Heart left ventricle (tissue), 16 donors: ENCODE measurements at regions not wholly inside any gene's neighbourhood (a gene's known extent, or its start where the extent isn't known, plus 50 kb on each side); places are given as distances from the start of the nearest gene placed in this dataset.

Experiments used
- ATAC-seq, 4 donors: fragments of 200-7000 bp; cut with Tn5 transposase; one replicate each; pipeline ENCODE4 v1.9.1; 2020 to 2022; ENCODE audit warnings: moderate library complexity in 4 of 4, mild to moderate bottlenecking in 3 of 4, moderate number of reproducible peaks in 1 of 4
- DNase-seq, 5 donors: peaks; one replicate each; pipeline ENCODE4 v3.0.0-alpha.2; 2020
- H3K27ac ChIP-seq, 12 donors: fragments of 200-600 bp; sonication (generic) in 4 of 12; one replicate each; pipeline versions ENCODE4 v1.5.0 to v1.8.0; 2016 to 2022; ENCODE audit warnings: mild to moderate bottlenecking in 2 of 12
- H3K27me3 ChIP-seq, 9 donors: fragments of 200-600 bp; sonication (generic) in 2 of 9; one replicate each; pipeline versions ENCODE4 v1.5.1 to v1.8.0; 2016 to 2022; ENCODE audit warnings: mild to moderate bottlenecking in 3 of 9
- H3K36me3 ChIP-seq, 9 donors: fragments of 200-600 bp; sonication (generic) in 2 of 9; one replicate each; pipeline versions ENCODE4 v1.5.0 to v1.8.0; 2018 to 2022; ENCODE audit warnings: mild to moderate bottlenecking in 2 of 9
- H3K4me1 ChIP-seq, 12 donors: fragments of 200-600 bp; sonication (generic) in 4 of 12; one replicate each; pipeline versions ENCODE4 v1.5.0 to v1.8.0; 2016 to 2022; ENCODE audit warnings: mild to moderate bottlenecking in 3 of 12
- H3K4me3 ChIP-seq, 12 donors: fragments of 200-600 bp; sonication (generic) in 4 of 12; one replicate each; pipeline versions ENCODE4 v1.5.0 to v1.8.0; 2017 to 2022; ENCODE audit warnings: mild to moderate bottlenecking in 9 of 12, moderate library complexity in 4 of 12
- H3K9me3 ChIP-seq, 12 donors: fragments of 200-600 bp; sonication (generic) in 4 of 12; one replicate each; pipeline versions ENCODE4 v1.5.0 to v1.8.0; 2016 to 2022; ENCODE audit warnings: mild to moderate bottlenecking in 1 of 12
- POLR2A ChIP-seq, 2 donors: fragments of 450-650 bp; IDR thresholded peaks; one replicate each; pipeline ENCODE4 v1.6.1; 2017; ENCODE audit warnings: antibody characterized with exemption in 2 of 2, mild to moderate bottlenecking in 2 of 2, moderate library complexity in 2 of 2
- WGBS, 4 donors: extraction: QIAGEN DNeasy Blood & Tissue Kit in 2 of 4; methylation state at CpG; one replicate each; pipeline versions ENCODE4 v1.1.5 to v1.1.7; 2013 to 2018; 5-methylcytosine and 5-hydroxymethylcytosine counted together
- intact Hi-C, 10 donors: fragments of 100-400 bp; cut with DNase I; formaldehyde crosslinking; loops; one replicate each; pipeline versions ENCODE4 v1.11.1 to v1.14.2; 2022
- TF ChIP-seq, protein P1 (sequence below), 12 donors: fragments of 200-600 bp; sonication (generic) in 4 of 12; IDR thresholded peaks; one replicate each; pipeline versions ENCODE4 v1.5.0 to v1.8.0; 2018 to 2022; ENCODE audit warnings: antibody characterized with exemption in 12 of 12, mild to moderate bottlenecking in 5 of 12
- donor health status: ischemic (EF 13 %, LVEDD 7.1; RV severe dilation, severe dysfunction).
- donor health status: healthy with polysubstance abuse.
- donor health status: DM: no; HTN: yes; CAD: no.
- donor health status: DM: no; HTN: no; CAD: no.
- donor health status: ischemic (EF 25% LVEDD 6.9; RV normal size, moderate dysfunction).
- donor health status: ischemic (EF 25% LVEDD 5.7; RV mildly dilated, moderate dysfunction).
- donor health status: healthy.
- donor health status: DM: yes; HTN: yes; CAD: no.
- donor health status: ischemic (EF 35%, LVEDD 5.7; RV mildly dilated, moderate dysfunction).
- donor health status: nonischemic (EF 11% LVEDD 7.7; RV severe dilation, severe dysfunction).
- donor health status: DM: yes; HTN: yes; CAD: no.
- donor health status: PGD.
- donor health status: ischemic (EF 29% LVEDD 5.4; RV normal size, mild dysfunction).
- donor health status: nonischemic (EF 23%, LVEDD 6.1; RV moderate dilation, normal function).

DNA sequence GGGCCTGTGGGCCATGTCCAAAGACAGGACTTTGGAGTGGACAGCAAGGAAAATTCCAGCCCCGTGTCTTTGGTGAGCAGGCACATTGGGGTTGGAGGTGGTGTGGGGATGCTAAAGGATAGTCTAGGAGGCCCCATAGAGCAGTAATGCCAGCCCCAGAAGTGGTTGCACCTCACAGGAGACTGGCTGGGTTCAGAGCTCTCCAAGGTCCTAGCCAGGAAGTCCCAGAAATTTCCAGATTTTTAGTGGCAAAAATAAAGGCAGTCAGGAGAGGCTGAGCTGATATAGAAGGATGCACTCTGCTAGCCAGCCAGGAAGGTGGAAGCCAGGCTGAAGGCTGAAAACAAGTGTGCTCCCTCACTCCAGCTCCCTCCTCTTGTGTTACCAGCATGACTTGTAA, 144.0 kb upstream of the KCND3 start:
- Histone ChIP-seq H3K9me3 (no peaks in the 10 kb centered on the region), H3K4me1 (no peaks in the 10 kb centered on the region), H3K36me3 (no peaks in the 10 kb centered on the region), H3K4me3 (no peak overlapping the region), H3K27ac (no peak overlapping the region), H3K27me3 (no peaks in the 10 kb centered on the region)
- ATAC-seq (no peak), DNase-seq (no peak)
- no peak for TF ChIP-seq POLR2A (IDR thresholded peaks at IDR 0.05)
- TF ChIP-seq, protein P1, sequence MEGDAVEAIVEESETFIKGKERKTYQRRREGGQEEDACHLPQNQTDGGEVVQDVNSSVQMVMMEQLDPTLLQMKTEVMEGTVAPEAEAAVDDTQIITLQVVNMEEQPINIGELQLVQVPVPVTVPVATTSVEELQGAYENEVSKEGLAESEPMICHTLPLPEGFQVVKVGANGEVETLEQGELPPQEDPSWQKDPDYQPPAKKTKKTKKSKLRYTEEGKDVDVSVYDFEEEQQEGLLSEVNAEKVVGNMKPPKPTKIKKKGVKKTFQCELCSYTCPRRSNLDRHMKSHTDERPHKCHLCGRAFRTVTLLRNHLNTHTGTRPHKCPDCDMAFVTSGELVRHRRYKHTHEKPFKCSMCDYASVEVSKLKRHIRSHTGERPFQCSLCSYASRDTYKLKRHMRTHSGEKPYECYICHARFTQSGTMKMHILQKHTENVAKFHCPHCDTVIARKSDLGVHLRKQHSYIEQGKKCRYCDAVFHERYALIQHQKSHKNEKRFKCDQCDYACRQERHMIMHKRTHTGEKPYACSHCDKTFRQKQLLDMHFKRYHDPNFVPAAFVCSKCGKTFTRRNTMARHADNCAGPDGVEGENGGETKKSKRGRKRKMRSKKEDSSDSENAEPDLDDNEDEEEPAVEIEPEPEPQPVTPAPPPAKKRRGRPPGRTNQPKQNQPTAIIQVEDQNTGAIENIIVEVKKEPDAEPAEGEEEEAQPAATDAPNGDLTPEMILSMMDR (IDR thresholded peaks at IDR 0.05), result no peak
- intact Hi-C loops, result no loop called here
- WGBS, 4 donors, result 78 to 92% (median 86%) methylated on average over 1 of the region's 1 CpG

DNA sequence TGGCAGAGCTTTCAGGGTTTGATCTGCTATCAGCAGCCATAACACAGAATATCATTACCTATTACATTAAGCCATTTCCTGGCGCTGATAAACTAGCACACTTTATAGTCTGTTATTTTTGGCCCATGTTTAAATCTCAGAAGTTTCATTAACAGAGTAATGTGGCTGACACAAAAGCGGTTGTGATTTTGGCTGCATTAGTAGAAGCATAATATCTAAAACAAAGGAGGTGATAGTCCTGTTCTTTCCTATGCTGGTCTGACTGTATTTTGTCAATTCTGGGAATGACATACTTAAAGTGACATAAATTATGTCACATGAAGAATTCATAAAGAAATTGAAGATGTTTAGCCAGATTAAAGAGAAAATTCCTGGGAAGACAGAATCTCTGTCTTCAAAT, 151.3 kb upstream of the KCND3 start:
- Histone ChIP-seq H3K27ac (no peak overlapping the region), H3K4me3 (no peak overlapping the region), H3K9me3 (no peaks in the 10 kb centered on the region), H3K27me3 (no peaks in the 10 kb centered on the region), H3K36me3 (no peaks in the 10 kb centered on the region), H3K4me1 (peaks cover 0 to 33% (median 6%) of the 10 kb centered on the region in 12 donors)
- intact Hi-C loops, result loop anchor here in 6 of 10 donors (5.0 to 10.0 kb wide), 4 partner anchors 86 to 148 kb away; no protein-coding TSS in a partner anchor
- no peak for ATAC-seq
- no peak for DNase-seq
- WGBS, 4 donors, result 39 to 45% (median 42%) methylated on average over 2 of the region's 2 CpGs
- TF ChIP-seq POLR2A (IDR thresholded peaks at IDR 0.05), result no peak
- TF ChIP-seq, protein P1 (IDR thresholded peaks at IDR 0.05), result no peak

DNA sequence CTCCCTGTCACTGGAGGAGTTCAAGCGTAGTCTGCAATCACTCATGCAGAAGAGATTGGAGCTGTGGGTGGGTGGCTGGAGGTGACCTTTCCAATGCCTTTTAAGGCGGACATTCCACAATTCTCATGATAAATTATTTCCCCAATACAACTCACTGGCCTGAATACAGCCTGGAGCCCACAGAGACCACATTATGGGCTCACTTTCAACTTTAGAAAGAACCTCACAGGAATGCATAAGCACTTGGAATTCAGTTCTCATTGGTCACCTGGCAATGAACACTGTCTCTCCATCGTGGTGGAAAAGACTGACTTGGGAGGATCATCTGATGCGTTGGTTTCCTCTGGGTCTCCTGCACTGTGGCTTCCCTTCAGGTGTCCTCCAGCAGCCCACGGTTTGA, 151.8 kb upstream of the KCND3 start:
- DNase-seq (no peak), ATAC-seq (no peak)
- no peak for TF ChIP-seq POLR2A (IDR thresholded peaks at IDR 0.05)
- intact Hi-C loops, result loop anchor here in 6 of 10 donors (5.0 to 10.0 kb wide), 4 partner anchors 86 to 149 kb away; no protein-coding TSS in a partner anchor
- Histone ChIP-seq H3K36me3 (no peaks in the 10 kb centered on the region), H3K27ac (no peak overlapping the region), H3K9me3 (no peaks in the 10 kb centered on the region), H3K27me3 (no peaks in the 10 kb centered on the region), H3K4me1 (peaks cover 0 to 36% (median 6%) of the 10 kb centered on the region in 12 donors), H3K4me3 (no peak overlapping the region)
- WGBS, 4 donors, result 46 to 58% (median 55%) methylated on average over 5 of the region's 5 CpGs

DNA sequence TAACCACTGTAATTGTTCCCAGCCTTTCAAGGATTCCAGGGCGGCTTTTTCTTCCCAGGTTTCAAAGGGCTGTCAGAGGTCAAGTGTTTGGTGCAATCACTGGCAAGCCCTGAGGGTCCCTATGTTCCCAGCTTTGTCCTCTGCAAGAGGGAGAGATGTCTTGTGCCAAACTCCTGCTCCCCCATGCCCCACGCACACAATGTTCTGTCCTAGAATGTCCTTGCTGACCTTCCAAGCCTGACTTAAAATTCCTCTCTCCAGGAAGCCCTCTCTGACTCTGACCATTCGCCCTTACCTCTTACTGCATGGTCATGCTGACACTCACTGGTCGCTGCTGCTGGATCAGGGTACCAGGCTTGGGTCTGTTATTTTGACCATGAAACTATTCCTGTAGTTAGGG, 152.5 kb upstream of the KCND3 start:
- no peaks in the 10 kb centered on the region for H3K36me3 ChIP-seq
- WGBS, 4 donors, result 38 to 57% (median 44%) methylated on average over 4 of the region's 4 CpGs
- intact Hi-C loops, result loop anchor here in 6 of 10 donors (5.0 to 10.0 kb wide), 4 partner anchors 87 to 150 kb away; no protein-coding TSS in a partner anchor
- H3K27ac ChIP-seq, result peak overlapping the region in 2 of 12 donors; percentile 6 to 17
- peaks cover 0 to 36% (median 6%) of the 10 kb centered on the region in 12 donors for H3K4me1 ChIP-seq
- H3K9me3 ChIP-seq, result no peaks in the 10 kb centered on the region
- H3K27me3 ChIP-seq, result no peaks in the 10 kb centered on the region
- no peak for TF ChIP-seq POLR2A (IDR thresholded peaks at IDR 0.05)
- TF ChIP-seq, protein P1 (IDR thresholded peaks at IDR 0.05), result peak in 1 of 12 donors; percentile 13
- peak in 2 of 5 donors; percentile 28 to 66 for DNase-seq
- H3K4me3 ChIP-seq, result no peak overlapping the region
- ATAC-seq, result peak; percentile 55 to 79 (median 69)
